Esophagus muscularis mucosa (tissue), 4 donors: ENCODE measurements at regions not wholly inside any gene's neighbourhood (a gene's known extent, or its start where the extent isn't known, plus 50 kb on each side); places are given as distances from the start of the nearest gene placed in this dataset.

Source experiments
- DNase-seq: peaks from one replicate; pipeline ENCODE4 v3.0.0-alpha.2; 2017; ENCODE audit errors: extremely low spot score
- H3K27ac ChIP-seq, 4 donors: fragments of 200-600 bp; sonication (generic); replicated peaks in 1 of 4; 1 replicate in 3 of 4; 2 replicates in 1 of 4; pipeline ENCODE4 v1.5.1; 2016 to 2019; ENCODE audit warnings: mild to moderate bottlenecking in 1 of 4
- H3K27me3 ChIP-seq, 4 donors: fragments of 200-600 bp; sonication (generic); one replicate each; pipeline versions ENCODE4 v1.5.1 to v1.6.0; 2016 to 2019
- H3K36me3 ChIP-seq, 4 donors: fragments of 200-600 bp; sonication (generic); one replicate each; pipeline ENCODE4 v1.5.1; 2016 to 2019
- H3K4me1 ChIP-seq, 4 donors: fragments of 200-600 bp; sonication (generic); one replicate each; pipeline ENCODE4 v1.5.1; 2016 to 2019
- H3K4me3 ChIP-seq, 4 donors: fragments of 200-600 bp; sonication (generic); 1 replicate in 2 of 4; 2 replicates in 2 of 4; pipeline ENCODE4 v1.5.1; 2016 to 2019; ENCODE audit warnings: mild to moderate bottlenecking in 4 of 4, moderate library complexity in 1 of 4
- H3K9me3 ChIP-seq, 4 donors: fragments of 200-600 bp; sonication (generic); 1 replicate in 3 of 4; 2 replicates in 1 of 4; pipeline ENCODE4 v1.5.1; 2016 to 2019
- EP300 ChIP-seq: sonication (generic); formaldehyde crosslinking; IDR thresholded peaks from one replicate; pipeline ENCODE4 v1.6.1; 2017; ENCODE audit warnings: antibody characterized with exemption
- POLR2A ChIP-seq: fragments of 450-650 bp; IDR thresholded peaks from one replicate; pipeline ENCODE4 v1.6.1; 2017; ENCODE audit warnings: antibody characterized with exemption, moderate library complexity, mild to moderate bottlenecking, low read depth
- POLR2AphosphoS5 ChIP-seq, 2 donors: sonication (generic); formaldehyde crosslinking; IDR thresholded peaks; one replicate each; pipeline ENCODE4 v1.6.1; 2017; ENCODE audit warnings: antibody characterized with exemption in 2 of 2
- WGBS: methylation state at CpG from one replicate; pipeline ENCODE4 v1.1.5; 2018; 5-methylcytosine and 5-hydroxymethylcytosine counted together
- intact Hi-C: fragments of 100-400 bp; cut with DNase I; formaldehyde crosslinking; loops from one replicate; pipeline ENCODE4 v1.15.1; 2023
- TF ChIP-seq, protein P1 (sequence below), 3 experiments: fragments of 200-600 bp in 2 of 3; fragments of 450-650 bp in 1 of 3; sonication (generic) in 2 of 3; IDR thresholded peaks; one replicate each; pipeline ENCODE4 v1.5.1; 2017 to 2019; ENCODE audit warnings: antibody characterized with exemption in 3 of 3, mild to moderate bottlenecking in 2 of 3, moderate library complexity in 1 of 3

DNA sequence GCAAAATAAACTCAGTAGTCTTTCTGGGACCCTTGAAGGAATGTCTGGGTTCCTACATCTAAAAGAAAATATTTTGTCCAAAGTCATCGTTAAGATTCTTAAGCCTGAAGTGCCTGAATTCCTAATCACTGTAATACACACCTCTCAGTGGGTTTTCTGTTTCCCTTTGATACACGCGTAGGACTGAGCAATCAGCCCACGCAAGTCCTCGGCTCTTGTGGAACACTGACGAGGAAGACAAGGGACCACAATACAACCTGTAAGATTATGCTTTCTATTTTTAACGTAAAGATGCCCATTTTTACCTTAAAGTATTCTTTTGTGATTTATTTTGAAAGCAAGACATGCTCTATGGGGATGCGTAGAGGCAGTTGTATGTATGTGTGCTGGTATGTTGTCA is 472.8 kb upstream of the CELF2 start:
- TF ChIP-seq POLR2A (no peak), EP300 (no peak), POLR2AphosphoS5 (IDR thresholded peaks at IDR 0.05) (no peak)
- TF ChIP-seq, protein P1, sequence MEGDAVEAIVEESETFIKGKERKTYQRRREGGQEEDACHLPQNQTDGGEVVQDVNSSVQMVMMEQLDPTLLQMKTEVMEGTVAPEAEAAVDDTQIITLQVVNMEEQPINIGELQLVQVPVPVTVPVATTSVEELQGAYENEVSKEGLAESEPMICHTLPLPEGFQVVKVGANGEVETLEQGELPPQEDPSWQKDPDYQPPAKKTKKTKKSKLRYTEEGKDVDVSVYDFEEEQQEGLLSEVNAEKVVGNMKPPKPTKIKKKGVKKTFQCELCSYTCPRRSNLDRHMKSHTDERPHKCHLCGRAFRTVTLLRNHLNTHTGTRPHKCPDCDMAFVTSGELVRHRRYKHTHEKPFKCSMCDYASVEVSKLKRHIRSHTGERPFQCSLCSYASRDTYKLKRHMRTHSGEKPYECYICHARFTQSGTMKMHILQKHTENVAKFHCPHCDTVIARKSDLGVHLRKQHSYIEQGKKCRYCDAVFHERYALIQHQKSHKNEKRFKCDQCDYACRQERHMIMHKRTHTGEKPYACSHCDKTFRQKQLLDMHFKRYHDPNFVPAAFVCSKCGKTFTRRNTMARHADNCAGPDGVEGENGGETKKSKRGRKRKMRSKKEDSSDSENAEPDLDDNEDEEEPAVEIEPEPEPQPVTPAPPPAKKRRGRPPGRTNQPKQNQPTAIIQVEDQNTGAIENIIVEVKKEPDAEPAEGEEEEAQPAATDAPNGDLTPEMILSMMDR (IDR thresholded peaks at IDR 0.05): no peak
- Histone ChIP-seq H3K9me3 (no peaks in the 10 kb centered on the region), H3K27ac (no peak overlapping the region), H3K27me3 (no peaks in the 10 kb centered on the region), H3K4me3 (no peak overlapping the region), H3K4me1 (peaks cover 0 to 4% (median 0%) of the 10 kb centered on the region in 4 donors), H3K36me3 (no peaks in the 10 kb centered on the region)
- intact Hi-C loops: no loop called here
- no peak for DNase-seq
- WGBS: 75% methylated on average over 8 of the region's 8 CpGs

DNA sequence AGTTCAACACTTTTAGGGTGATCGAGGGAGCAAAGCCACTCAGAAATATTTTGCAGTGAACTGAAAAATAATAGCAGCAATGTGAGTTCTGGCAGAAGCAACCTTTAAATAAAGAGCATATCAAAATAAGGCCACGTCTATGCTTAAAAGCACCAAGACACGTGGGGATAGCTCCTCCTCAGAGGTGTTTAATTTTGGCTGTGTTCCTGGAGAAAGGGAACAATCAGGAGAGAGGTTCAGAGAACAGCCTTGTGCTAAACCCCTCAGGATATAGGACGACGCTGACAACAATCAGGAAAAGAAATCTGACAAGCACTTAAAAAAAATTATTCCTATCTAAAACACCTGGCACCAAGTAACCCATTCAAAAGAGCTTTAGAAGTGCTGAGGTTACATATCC is 471.9 kb upstream of the CELF2 start:
- 39% methylated on average over 5 of the region's 5 CpGs for WGBS

DNA sequence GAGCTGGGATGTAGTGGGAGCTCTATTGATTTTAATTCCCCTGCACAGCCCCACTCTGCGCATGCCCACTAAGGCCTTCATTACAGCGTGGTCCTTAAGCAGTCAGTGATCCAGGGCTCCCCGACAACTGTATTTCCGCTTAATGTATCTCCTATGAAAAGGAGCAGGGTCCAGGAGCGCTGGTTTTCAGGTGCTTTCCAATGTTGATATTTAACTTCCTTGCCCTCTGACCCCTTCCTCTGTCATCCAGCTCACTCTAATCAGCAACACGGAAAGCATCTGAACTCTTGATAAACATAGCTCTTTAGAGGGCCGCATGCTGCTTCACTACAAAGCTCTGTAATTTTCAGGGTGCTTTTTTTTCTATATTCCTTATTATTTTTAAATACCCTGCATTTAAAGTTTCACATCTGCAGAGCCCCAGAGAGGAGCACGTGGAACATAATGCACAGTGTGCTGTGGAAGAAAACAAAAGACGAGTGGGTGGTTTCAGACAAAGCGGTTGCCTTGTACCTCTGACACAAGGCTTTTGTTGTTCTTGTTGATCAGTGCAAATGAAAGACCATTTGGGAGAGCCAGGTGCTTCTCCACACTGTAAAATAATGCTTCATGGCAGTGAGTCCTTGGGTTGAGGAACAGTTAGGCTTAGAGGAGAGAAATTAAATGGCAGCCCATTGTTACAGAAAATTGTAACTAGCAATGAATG is 465.9 kb upstream of the CELF2 start:
- Histone ChIP-seq H3K4me1 (no peaks in the 10 kb centered on the region), H3K27me3 (no peaks in the 10 kb centered on the region), H3K4me3 (no peak overlapping the region), H3K36me3 (no peaks in the 10 kb centered on the region), H3K27ac (no peak overlapping the region), H3K9me3 (no peaks in the 10 kb centered on the region)
- TF ChIP-seq, protein P1 (IDR thresholded peaks at IDR 0.05): no peak
- TF ChIP-seq POLR2AphosphoS5 (IDR thresholded peaks at IDR 0.05) (no peak), EP300 (no peak), POLR2A (no peak)
- no peak for DNase-seq
- WGBS: 78% methylated on average over 10 of the region's 10 CpGs
- intact Hi-C loops: no loop called here

More for the DNA sequence above, 471.9 kb upstream of the CELF2 start:
- Histone ChIP-seq H3K36me3 (no peaks in the 10 kb centered on the region), H3K4me3 (no peak overlapping the region), H3K9me3 (no peaks in the 10 kb centered on the region), H3K27ac (no peak overlapping the region), H3K4me1 (peaks cover 0 to 4% (median 0%) of the 10 kb centered on the region in 4 donors), H3K27me3 (no peaks in the 10 kb centered on the region)
- no peak for DNase-seq
- intact Hi-C loops: no loop called here
- no peak for TF ChIP-seq POLR2AphosphoS5 (IDR thresholded peaks at IDR 0.05)
- TF ChIP-seq, protein P1 (IDR thresholded peaks at IDR 0.05): no peak
- no peak for TF ChIP-seq POLR2A
- TF ChIP-seq EP300: no peak

DNA sequence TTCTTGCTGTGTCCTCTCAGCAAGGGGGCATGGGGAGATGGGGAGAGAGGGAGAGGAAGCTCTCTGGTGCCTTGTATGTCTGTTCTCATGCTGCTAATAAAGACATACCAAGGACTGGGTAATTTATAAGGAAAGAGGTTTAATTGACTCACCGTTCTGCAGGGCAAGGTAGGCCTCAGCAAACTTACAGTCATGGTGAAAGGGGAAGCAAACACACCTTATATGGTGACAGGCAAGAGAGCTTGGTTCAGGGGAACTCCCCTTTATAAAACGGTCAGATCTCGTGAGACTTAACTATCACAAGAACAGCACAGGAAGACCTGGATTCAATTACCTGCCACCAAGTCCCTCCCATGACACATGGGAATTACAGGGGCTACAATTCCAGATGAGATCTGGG is 464.7 kb upstream of the CELF2 start:
- no peaks in the 10 kb centered on the region for H3K4me1 ChIP-seq
- TF ChIP-seq POLR2AphosphoS5 (IDR thresholded peaks at IDR 0.05) (no peak), EP300 (no peak), POLR2A (no peak)
- TF ChIP-seq, protein P1 (IDR thresholded peaks at IDR 0.05): no peak
- H3K4me3 ChIP-seq: no peak overlapping the region
- H3K9me3 ChIP-seq: no peaks in the 10 kb centered on the region
- DNase-seq: no peak
- no peak overlapping the region for H3K27ac ChIP-seq
- WGBS: 77% methylated on average over 3 of the region's 3 CpGs
- H3K27me3 ChIP-seq: no peaks in the 10 kb centered on the region
- no peaks in the 10 kb centered on the region for H3K36me3 ChIP-seq
- intact Hi-C loops: no loop called here
